Endothelial cell (in vitro differentiated cells): ENCODE measurements at regions not wholly inside any gene's neighbourhood (a gene's known extent, or its start where the extent isn't known, plus 50 kb on each side); places are given as distances from the start of the nearest gene placed in this dataset.

Source experiments
- DNase-seq: peaks from one replicate; pipeline ENCODE4 v3.0.0; 2021; ENCODE audit warnings: low spot score
- H3K27ac Mint-ChIP-seq: one replicate; pipeline ENCODE4 v1.8.0; 2021; ENCODE audit warnings: mixed read lengths, inconsistent platforms; ENCODE audit not compliant: unreplicated experiment
- H3K27me3 Mint-ChIP-seq: one replicate; pipeline ENCODE4 v1.8.0; 2021; ENCODE audit warnings: mild to moderate bottlenecking, moderate library complexity, mixed read lengths, inconsistent platforms; ENCODE audit not compliant: unreplicated experiment
- H3K36me3 Mint-ChIP-seq: one replicate; pipeline ENCODE4 v1.8.0; 2021; ENCODE audit warnings: mild to moderate bottlenecking, low read depth, mixed read lengths, inconsistent platforms; ENCODE audit not compliant: unreplicated experiment
- H3K4me1 Mint-ChIP-seq: one replicate; pipeline ENCODE4 v1.8.0; 2021; ENCODE audit warnings: mild to moderate bottlenecking, mixed read lengths, inconsistent platforms; ENCODE audit not compliant: unreplicated experiment
- H3K4me3 Mint-ChIP-seq: one replicate; pipeline ENCODE4 v1.8.0; 2021; ENCODE audit warnings: mild to moderate bottlenecking, mixed read lengths, inconsistent platforms; ENCODE audit not compliant: unreplicated experiment
- H3K9me3 Mint-ChIP-seq: one replicate; pipeline ENCODE4 v1.8.0; 2021; ENCODE audit warnings: mixed read lengths, inconsistent platforms; ENCODE audit not compliant: unreplicated experiment
- CTCF ChIP-seq: fragments of 200-600 bp; sonication (generic); IDR thresholded peaks from one replicate; pipeline ENCODE4 v1.5.0; 2021; ENCODE audit warnings: antibody characterized with exemption; ENCODE audit not compliant: unreplicated experiment

DNA sequence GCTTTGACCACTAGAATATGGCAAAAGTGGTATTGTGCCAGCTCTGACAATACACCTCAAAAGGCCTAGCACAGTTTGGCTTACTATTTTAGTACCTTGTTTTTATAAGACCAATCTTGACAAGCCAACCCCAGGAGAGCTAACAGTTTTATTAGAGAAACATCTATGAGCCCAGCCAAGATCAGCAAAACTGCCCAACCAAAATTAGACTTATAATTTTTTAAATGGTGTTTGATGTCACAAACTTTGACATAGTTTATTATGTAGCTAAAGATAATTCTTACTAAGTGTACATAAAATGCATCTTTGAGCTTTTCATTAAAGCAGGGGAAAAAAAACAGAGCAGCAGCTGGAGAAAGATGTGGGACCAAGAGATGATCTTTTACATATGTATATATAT is 537.5 kb downstream of the ZPLD1 start:
- no peak for TF ChIP-seq CTCF
- no peaks in the 10 kb centered on the region for H3K9me3 Mint-ChIP-seq
- H3K36me3 Mint-ChIP-seq: no peaks in the 10 kb centered on the region
- no peak overlapping the region for H3K27ac Mint-ChIP-seq
- no peak for DNase-seq
- no peaks in the 10 kb centered on the region for H3K4me1 Mint-ChIP-seq
- H3K4me3 Mint-ChIP-seq: no peak overlapping the region
- no peaks in the 10 kb centered on the region for H3K27me3 Mint-ChIP-seq

- no peak for TF ChIP-seq CTCF
- H3K4me3 Mint-ChIP-seq: no peak overlapping the region
These were observed 539.5 kb downstream of the ZPLD1 start for GRCh38 chr3:102974333-102974732.

DNA sequence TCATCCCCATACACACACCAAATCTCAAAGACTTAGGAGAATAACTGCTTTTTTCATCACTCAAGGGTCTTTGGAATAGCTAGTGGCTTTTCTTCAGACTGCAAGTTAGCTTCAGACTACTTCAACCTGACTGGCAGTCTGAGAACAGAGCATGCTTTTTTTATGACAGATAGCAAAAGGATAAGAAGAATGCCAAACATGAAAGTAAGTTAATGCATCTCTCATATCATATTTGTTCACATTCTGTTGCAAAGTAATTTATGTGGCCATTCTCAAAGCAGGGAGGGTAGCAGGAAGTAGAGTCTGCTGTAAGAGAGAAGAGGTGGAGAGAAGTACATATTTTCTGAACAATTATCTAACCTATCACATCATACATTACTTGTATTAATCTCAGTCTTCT is 544.4 kb downstream of the ZPLD1 start:
- Mint-ChIP-seq H3K4me3 (no peak overlapping the region), H3K36me3 (no peaks in the 10 kb centered on the region), H3K9me3 (no peaks in the 10 kb centered on the region), H3K27ac (no peak overlapping the region), H3K4me1 (no peaks in the 10 kb centered on the region), H3K27me3 (no peaks in the 10 kb centered on the region)
- no peak for TF ChIP-seq CTCF
- no peak for DNase-seq

More at GRCh38 chr3:102974333-102974732, 539.5 kb downstream of the ZPLD1 start:
- H3K27ac Mint-ChIP-seq: no peak overlapping the region
- no peaks in the 10 kb centered on the region for H3K4me1 Mint-ChIP-seq
- no peaks in the 10 kb centered on the region for H3K9me3 Mint-ChIP-seq
- no peaks in the 10 kb centered on the region for H3K36me3 Mint-ChIP-seq
- DNase-seq: no peak
- no peaks in the 10 kb centered on the region for H3K27me3 Mint-ChIP-seq

- H3K9me3 Mint-ChIP-seq: no peaks in the 10 kb centered on the region
- no peaks in the 10 kb centered on the region for H3K27me3 Mint-ChIP-seq
- DNase-seq: no peak
- no peaks in the 10 kb centered on the region for H3K36me3 Mint-ChIP-seq
- no peaks in the 10 kb centered on the region for H3K4me1 Mint-ChIP-seq
- H3K4me3 Mint-ChIP-seq: no peak overlapping the region
- TF ChIP-seq CTCF: no peak
- no peak overlapping the region for H3K27ac Mint-ChIP-seq
These were observed 545.0 kb downstream of the ZPLD1 start for GRCh38 chr3:102979682-102980354.

GRCh38 chr3:102980355-102980696 is 545.5 kb downstream of the ZPLD1 start:
- TF ChIP-seq CTCF: no peak
- H3K36me3 Mint-ChIP-seq: no peaks in the 10 kb centered on the region
- no peaks in the 10 kb centered on the region for H3K9me3 Mint-ChIP-seq
- H3K4me3 Mint-ChIP-seq: no peak overlapping the region
- no peak for DNase-seq
- no peaks in the 10 kb centered on the region for H3K27me3 Mint-ChIP-seq
- H3K27ac Mint-ChIP-seq: no peak overlapping the region
- no peaks in the 10 kb centered on the region for H3K4me1 Mint-ChIP-seq
